GM18861 (cell line): ENCODE measurements at regions not wholly inside any gene's neighbourhood (a gene's known extent, or its start where the extent isn't known, plus 50 kb on each side); places are given as distances from the start of the nearest gene placed in this dataset.

Source experiments
- ATAC-seq: cut with Tn5 transposase; IDR thresholded peaks from one replicate; pipeline ENCODE4 v1.9.1; 2021; ENCODE audit not compliant: unreplicated experiment

DNA sequence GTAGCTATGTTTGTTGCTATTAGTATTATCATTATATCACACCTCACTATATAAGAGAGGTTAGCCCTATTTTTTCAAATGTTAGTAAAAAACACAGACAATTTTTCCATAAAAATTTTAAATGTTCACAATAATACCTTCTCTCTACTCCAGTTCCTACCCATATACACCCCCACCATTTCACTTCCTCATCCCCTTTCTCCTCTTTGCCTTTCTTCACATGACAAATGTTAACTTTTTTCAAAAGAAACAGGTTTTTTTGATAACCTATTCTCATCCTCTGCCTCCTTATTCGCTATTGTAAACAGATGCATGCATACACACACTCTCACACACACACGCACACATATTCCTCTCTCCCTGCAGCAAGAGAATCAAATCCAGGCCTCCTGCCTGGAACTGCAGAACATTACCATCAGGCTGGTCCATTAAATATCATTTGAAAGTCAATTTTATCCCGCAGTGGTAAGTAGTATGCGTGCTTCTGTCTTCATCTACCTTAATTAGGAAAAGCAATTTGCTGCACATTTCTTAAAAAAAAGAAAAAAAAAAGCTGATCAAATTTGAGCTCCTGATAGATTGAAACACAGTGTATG, 55.5 kb downstream of the MID1IP1 start:
- ATAC-seq: no peak

DNA sequence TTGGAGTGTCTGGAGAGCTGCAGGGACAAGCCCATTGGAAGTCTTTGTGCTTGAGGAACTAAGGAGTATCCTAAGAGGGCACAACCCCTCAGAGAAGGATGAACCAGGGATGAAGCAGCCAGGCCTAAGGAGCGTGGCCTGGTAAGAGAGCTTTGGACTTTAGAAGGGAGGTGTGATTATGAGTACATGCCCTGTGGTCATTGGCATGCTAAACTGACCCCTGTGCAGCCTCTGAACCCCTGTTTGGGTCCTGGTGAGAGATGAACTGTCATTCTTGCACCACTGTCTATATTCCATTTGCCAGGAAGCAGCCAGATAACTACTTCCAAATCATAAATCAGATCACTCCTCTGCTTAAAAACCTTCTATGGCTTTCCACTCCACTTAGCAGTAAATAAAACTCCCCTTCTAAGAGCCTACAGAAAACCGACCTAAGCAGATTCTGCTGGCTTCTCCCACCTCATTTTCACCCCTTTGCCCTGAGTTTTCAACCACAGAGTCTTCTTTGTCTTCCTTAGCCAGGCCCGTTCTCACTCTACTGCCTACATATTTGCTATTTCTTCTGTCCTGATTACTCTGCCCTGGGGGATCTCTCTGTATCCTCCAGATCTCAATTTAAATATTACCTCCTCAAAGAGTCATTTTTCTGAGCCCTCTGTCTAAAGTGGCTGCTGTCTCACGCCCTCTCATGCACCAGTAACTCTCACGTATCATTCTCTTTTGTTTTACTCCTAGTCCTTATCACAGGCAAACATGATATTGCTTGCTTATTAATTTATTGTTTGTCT, 56.7 kb downstream of the MID1IP1 start:
- no peak for ATAC-seq

DNA sequence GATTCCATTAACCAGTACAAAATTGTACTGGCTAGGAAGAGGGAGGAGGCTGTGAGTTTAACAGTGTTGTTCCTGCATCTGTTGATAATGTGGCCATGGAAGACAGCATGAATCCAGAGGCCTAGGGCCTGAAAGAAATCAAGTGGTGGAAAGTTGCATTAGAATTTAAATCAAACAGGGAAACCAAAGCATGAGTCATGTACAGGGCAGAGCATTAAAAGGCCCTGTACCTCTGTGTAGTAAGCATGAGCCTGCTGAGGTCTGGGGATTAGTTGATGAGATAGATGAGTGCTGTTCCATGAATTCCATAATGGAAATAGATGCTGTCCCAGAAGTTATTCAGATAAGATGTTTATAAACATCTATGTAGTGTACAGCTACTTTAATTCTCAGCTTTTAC, 58.3 kb downstream of the MID1IP1 start:
- no peak for ATAC-seq

DNA sequence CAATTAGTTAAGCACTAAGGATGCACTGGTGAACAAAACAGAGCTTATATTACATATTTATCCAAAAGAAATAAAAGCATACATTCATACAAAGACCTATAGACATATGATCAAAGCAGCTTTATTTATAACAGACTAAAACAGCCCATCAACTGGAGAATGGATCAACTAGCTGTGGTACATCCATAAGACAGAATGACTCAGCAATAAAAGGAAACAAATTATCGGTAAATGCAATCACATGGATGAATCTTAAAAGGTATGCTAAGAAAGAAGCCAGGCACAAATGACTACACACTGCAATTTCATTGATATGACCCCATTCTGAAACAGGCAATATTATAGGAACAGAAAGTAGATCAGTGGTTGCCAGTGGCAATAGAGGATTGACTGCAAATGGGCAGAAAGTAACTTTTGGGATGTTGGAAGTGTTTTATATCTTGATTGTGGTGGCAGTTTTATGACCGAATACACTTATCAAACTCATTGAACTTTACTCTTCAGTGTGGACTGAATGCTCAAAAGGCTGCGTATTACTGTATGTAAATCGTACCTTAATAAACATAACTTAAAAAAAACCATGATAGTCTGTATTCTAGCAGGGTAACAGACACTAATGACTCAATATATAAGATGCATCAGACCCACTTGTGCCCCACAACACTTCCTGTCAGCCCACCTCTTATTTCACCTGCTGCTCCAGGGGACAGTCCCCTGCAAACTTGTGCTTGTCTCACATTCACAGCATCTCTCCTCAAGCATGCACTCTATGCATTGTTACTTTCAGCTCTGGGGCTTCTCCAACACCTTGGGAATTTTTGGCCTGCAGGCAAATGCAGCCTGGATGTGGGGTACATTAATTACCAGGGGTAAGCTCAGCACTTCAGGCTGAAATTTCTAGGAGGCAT, 59.1 kb downstream of the MID1IP1 start:
- no peak for ATAC-seq

DNA sequence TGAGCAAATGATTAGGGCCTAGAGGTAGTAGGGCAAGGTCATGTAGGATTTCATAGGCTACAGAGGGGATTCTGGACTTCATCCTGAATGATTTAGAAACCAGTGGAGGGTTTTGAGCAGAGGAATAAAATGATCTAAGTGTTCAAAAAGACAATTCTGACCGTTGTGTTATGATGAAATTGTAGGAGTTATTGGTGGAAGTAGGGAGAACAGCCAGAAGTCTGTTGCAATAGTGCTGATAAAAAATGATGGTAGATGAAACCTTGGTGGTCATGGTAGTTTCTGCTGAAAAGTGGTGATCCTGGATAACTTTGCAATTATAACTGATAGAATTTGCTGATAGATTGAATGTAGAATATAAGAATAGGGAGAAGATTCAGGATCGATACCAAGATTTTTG, 60.2 kb downstream of the MID1IP1 start:
- no peak for ATAC-seq

DNA sequence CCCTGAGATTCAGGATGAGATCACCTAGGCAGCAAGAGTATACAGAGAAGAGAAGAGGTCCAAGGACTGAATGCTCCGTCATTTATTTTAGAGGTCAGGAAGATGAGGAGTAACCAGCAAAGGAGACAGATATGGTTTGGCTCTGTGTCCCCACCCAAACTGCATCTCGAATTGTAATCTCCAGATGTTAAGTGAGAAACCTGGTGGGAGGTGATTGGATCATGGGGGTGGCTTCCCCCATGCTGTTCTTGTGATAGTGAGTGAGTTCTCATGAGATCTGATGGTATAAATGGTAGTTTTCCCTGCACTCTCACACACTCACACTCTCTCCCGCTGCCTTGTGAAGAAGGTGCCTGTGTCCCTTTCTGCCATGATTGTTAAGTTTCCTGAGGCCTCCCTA, 60.8 kb downstream of the MID1IP1 start:
- ATAC-seq: no peak

DNA sequence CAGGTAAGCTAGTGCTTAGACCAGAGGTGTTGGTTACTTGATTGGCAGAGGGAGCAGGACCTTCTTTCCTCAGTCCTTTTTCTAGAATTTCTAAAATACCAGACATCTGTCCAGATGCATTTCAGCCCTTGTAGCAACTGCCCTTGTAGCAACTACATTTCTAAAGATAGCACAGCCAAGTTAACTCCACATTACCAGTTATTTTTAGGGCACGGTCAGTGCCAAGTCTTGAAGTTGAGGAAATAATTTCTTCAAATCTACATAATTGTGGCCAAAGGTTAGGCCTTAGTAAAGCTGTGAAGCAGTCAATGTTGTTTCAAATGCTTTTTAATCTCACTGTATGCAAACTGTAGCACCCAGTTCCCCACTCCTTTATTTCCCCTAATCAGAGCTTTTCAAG, 62.9 kb downstream of the MID1IP1 start:
- ATAC-seq: no peak

DNA sequence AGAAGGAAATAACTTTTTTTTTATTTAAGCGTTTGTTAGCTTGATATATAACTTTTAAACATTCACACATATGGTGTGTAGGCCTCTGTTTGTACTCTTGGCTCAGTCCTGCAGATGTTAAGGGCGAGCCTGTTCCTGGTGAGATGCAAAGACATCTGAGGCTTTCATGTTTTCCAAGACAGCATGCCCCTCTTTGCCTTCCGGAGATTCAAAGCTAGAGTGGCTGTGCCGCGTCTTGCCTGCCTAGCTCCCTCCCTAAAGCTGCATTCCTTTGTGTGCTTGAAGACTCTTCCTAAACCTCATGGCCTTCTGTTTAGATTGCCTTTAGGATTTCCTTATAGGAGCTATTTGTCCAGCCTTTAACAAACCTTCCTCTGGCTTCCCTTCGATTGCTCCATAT, 67.1 kb downstream of the MID1IP1 start:
- no peak for ATAC-seq

DNA sequence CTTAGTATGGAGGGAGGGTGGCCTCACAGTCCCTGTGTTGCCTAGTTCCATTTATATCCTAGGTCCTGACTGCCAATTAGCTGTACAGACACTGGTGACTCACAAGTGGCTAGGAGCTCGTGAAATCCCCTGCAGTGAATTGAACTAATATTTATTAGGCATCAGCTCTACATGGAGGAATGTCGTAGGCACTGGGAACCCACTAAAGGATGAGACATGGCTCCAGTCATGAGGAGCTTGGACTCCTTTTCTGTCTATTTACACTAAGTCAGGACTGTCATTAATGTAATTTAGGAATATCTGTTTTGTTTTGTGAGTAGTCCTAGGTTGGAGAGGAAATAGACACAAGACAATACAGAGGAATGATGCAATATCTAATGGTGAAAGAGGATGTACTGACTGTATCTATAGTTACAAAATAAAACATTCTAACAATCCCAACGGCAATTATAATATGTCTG, 67.7 kb downstream of the MID1IP1 start:
- ATAC-seq: no peak

DNA sequence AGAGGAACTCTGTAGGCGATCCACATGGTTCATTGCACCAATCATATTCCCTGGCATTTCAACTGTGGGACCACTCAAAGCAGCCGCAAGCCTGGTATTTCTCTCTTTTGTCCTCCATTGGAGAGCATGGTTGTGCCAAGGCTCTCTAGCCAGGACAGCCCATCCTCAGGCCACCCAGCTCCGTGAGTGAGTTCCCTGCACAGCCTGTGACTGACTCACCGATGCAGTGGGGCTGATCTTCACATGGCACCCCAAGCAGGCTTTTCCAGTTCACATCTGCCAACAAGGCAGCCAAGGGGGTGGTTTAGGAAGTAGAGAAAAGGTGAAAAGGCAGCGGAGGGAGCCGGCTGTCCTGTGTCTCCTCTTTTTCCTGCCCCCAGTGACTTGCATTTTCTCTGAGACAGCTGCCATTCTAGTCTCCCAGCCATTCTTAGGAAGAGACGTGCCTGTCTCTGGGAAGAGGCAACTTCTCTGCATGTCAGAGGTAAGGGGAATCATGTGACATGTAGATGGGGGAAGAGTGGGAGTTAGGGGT, 69.2 kb downstream of the MID1IP1 start:
- ATAC-seq: no peak

DNA sequence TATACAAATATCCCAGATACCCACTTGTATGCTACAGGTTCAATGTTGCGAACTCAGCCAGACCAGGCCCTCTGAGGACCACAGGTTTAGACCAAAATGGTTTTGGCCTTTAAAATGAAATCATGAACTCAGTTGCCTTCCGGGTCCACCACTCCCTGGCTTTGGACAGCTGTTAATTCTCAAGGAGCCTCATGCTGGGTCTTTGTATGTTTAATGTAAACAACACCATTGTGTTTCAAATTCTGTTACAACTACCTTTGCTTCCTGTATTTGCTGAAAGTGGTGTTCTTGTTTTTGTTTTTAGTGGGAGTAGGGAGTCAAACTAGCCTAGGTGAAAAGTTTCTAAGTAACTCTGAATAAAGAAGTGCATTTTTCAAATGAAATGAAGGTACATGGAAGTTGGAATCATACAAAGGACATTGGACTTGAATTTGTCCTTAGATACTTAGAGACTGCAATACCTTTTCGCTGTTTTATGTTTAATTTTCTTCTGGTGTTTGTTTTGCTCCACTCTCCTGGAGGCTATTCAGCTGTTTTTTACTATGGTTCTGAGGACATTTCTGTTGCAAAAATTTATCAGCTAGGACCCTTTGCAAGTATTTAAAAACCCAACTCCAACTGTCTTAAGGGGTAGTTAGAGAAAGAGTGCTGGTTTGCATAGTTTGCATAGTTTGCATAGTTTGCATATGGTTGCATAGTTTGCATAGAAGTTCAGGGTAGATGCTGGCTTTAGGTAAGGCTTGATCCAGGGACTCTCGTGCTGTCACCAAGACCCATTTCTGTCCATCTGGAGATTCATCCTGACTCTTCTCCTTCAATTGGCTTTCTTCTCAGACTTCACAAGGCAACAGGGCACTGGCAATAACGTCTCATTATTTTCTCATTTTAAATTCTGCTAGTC, 70.1 kb downstream of the MID1IP1 start:
- no peak for ATAC-seq

DNA sequence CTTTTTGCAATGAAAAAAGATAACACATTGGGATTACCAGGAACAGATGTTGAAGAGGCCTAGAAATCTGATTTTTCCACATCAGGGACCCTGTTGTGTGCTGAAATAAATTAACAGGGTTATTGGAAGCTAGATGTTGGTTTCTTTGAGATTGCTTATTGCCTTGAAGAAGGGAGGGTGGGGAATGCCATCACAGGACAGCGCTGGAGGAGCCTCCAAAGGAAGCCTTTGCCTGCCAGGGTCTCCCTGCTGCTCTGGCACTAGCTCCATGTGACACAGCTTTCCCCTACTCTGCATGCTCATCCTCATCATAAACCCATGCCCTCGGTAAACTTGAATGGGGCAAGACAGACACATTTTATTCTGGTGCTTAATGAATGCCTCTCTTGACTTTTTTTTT, 76.1 kb downstream of the MID1IP1 start:
- no peak for ATAC-seq

DNA sequence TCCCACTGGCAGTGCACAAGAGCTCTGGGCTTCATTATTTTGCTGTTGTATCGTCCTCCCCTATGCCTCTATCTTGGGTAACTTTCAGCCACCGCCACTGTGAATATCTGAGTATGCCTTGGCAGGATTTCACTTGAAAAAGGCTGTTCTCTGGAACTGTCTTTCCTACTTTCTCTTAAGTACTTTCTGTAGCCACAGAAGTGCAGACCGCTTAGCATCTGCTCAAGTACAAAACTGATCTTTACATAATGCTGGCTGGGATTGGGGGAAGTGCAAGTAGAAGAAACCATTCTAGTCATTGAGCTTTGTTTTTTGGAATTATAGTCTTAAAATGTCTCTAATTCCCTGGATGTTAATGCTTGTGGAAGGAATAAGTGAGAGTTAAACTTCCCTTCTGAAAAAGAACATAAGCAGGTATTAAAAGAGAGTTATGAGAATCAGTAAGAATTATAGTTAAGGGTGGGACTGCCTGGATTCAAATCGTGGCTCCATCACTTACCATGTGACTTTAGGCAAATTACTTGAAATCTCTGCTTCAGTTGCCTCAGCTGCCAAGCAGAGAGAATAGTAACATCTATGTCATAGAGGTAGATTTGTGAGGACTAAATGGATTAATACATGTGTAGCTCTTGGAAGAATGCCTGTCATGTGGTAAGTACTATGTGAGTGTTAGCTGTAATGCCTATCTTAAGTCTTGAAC, 77.5 kb downstream of the MID1IP1 start:
- no peak for ATAC-seq

DNA sequence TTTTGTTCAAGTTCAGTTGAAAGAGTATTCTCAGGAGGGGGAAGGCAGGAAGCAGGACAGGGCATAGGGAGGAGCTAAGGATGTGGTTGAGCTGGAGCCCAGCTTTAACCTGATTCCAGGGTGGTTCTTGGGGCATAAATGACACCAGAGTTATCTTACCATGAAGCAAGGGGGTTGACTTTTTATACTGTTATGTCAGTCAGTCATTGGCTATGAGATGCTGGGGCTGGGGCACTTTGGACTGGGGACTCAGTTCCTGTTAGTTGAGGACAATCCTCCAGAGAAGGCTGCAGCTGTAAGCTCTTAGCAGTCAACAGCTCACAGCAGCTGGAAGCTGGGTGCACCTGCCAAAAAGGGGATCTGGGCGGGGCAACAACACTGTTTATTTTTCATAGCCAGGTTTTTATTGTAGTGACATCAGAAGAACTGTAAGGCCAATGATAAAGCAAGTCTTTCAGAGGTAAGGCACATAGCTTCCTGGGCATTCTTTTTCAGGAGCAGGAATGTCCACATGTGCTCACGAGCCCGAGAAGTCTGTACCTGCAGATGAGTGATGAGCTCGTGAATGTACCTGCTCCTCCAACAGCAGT, 78.5 kb downstream of the MID1IP1 start:
- peak; percentile 42 for ATAC-seq

DNA sequence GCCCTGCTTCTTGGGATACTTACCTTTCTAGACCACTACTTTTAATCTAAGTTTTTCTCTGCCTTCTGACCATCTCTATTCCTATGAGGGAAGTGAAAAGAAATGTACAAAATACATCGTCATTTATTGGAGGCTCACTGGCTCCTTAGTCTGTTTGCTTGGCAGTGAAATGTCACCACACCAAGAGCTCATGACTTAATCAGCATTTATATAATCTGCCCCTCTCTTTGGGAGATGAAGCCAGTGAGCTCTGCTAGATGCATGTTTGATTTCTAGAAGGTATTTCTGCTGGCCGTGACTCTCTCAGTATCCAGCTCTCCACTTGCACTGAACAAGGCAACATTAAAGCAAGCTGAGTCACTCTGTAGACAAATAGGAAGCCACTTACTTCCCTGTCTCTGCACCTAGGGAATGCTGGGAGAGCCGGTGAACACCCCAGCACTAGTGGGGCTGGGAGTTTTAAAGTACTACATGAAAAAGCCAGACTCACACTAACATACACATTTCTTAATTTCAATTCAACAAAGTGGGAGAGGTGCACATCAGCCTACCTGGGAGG, 79.1 kb downstream of the MID1IP1 start:
- ATAC-seq: no peak

DNA sequence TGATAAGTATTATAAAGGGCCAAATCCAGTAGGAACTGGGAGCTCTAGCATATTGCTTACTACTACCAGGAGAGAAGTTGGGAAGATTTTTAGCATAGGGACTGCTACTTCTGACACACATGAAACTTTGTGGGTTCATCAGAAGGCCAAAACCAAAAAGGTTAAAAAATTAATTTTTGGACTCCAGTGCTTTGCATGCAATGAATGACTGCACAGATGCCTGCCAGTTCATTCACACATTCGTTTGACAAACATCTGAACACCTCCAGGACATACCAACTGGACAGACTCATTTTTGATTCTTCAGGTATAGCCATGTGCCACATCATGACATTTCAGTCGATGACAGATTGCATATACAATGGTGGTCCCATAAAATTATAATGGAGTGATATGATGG, 79.8 kb downstream of the MID1IP1 start:
- peak; percentile 29 for ATAC-seq

DNA sequence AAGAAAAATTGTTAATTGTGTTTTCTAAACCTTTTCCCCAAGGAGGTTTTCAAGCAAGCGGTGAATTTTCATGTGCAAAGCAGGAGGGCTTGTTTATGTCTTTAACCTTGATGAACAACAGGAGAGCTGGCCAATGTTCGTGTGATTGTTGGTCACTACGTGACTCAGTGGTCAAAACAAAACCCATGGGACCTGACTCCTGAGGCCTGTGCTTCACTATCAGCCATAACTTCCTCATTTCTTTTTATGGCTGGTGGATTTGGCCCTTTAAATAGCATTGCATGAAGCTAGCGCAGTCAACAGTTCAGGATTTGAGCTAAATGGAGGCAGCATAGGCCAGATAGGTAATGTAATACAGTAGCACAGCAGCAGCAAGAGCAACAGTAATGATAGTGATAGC, 80.5 kb downstream of the MID1IP1 start:
- ATAC-seq: peak; percentile 44

DNA sequence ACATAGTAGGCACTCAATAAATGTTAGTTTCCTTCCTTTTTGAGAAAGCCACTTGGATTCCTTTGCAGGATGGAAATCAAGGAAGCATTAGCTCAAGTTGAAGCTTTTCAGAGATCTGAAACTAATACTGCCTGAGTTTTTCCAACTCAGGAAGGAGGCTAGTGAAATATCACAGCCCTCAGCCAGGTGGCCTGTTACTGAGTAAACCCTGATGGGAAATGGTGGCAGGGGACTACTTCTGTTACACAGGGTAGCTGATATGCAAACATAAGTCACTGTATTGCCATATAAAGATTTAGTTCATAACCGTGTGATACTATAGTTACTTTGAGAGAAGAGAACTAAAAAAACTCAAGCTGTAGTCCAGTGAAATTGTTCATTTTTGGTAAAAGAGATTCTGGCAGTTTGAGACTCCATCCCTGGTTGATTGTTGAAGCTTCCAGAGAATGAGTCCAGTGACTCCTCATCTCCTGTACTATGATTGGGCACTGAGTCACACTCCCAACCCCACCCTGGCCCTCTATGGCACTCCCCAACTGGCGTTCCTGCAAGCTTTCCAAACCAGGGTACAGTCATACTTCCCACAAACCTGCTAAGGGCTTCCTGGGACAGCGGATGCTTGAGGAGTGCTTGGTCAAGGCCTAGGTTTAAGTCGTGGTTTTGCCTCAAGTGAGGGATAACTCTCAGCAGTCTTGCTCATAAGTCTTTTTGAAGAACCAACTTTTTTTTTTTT, 81.8 kb downstream of the MID1IP1 start:
- ATAC-seq: no peak
